ENCODE measurements at regions not wholly inside any gene's neighbourhood (a gene's known extent, or its start where the extent isn't known, plus 50 kb on each side); places are given as distances from the start of the nearest gene placed in this dataset.

DNA sequence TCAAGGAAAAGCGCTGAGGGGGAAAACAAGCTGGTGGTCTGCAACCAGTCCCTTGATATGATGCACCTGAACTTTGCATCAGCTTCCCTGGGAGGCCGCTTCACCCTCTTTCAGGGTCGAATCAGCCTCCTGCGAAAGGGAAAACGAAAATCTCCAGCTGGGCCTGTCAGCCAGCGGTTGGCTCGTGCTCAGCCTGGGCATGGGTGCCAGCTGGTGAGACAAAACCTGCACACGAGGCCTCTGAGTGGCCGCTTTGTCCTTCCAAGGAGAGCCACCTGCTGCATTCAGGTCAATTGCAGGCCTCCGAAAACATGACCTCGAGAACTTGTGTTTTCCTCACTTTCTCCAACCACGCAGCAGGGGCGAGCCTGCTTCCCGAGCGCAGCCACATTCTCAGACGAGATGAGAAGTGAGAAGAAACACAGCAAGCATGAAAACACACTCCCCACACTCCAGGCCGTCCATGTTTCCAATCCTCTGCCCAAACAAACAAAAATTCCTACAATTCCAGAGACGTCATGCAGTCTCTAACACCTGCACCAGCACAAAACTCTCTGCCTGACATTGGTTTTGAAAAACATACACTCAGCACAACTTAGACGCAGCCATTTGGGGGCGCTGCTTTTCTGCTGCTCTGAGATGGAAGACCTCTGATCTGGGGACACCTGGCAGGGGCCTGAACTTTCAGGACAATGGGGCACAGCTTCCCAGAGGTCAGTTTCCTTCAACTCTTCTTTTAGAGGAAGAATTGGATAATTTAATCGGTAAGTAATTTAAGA, 77.1 kb downstream of the DHCR7 start:
- no peak overlapping the region for H3K9ac ChIP-seq (ENCODE audit: control insufficient read depth, extremely low read depth, insufficient read depth, low read length)
- no peak for TF ChIP-seq EZH2 (IDR thresholded peaks at IDR 0.05; ENCODE audit: low read length)
- TF ChIP-seq, protein P1, sequence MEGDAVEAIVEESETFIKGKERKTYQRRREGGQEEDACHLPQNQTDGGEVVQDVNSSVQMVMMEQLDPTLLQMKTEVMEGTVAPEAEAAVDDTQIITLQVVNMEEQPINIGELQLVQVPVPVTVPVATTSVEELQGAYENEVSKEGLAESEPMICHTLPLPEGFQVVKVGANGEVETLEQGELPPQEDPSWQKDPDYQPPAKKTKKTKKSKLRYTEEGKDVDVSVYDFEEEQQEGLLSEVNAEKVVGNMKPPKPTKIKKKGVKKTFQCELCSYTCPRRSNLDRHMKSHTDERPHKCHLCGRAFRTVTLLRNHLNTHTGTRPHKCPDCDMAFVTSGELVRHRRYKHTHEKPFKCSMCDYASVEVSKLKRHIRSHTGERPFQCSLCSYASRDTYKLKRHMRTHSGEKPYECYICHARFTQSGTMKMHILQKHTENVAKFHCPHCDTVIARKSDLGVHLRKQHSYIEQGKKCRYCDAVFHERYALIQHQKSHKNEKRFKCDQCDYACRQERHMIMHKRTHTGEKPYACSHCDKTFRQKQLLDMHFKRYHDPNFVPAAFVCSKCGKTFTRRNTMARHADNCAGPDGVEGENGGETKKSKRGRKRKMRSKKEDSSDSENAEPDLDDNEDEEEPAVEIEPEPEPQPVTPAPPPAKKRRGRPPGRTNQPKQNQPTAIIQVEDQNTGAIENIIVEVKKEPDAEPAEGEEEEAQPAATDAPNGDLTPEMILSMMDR (optimal IDR thresholded peaks at IDR 0.05 in 1 of 3, IDR thresholded peaks at IDR 0.05 in 1 of 3, conservative IDR thresholded peaks at IDR 0.05 in 1 of 3; ENCODE audit: extremely low read depth in 1 of 3, insufficient read depth in 2 of 3, low read length in 3 of 3): no peak
- DNase-seq (ENCODE audit: low read depth, low spot score): no peak
- no peaks in the 10 kb centered on the region for H3K4me1 ChIP-seq (ENCODE audit: control insufficient read depth, extremely low read depth, insufficient read depth, low read length)
- H3K27ac ChIP-seq (ENCODE audit: control insufficient read depth, insufficient read depth, low read length): no peak overlapping the region
- H3K27me3 ChIP-seq (ENCODE audit: control insufficient read depth, extremely low read depth, insufficient read depth, low read length): no peaks in the 10 kb centered on the region
- no peaks in the 10 kb centered on the region for H3K36me3 ChIP-seq (ENCODE audit: control insufficient read depth in 2 of 2, extremely low read depth in 1 of 2, insufficient read depth in 2 of 2, low read length in 2 of 2)
- H3K4me2 ChIP-seq (ENCODE audit: control insufficient read depth, extremely low read depth, insufficient read depth, low read depth, low read length): no peak overlapping the region
- H3K9me1 ChIP-seq (ENCODE audit: control insufficient read depth, extremely low read depth, insufficient read depth, low read length): no peaks in the 10 kb centered on the region
- no peaks in the 10 kb centered on the region for H3K79me2 ChIP-seq (ENCODE audit: control insufficient read depth, insufficient read depth, low read length)
- no peak overlapping the region for H2AFZ ChIP-seq (ENCODE audit: control insufficient read depth, low read length)
- dilution Hi-C loops (cut with MboI; ENCODE audit: extremely low pct_ligation_motif_present, low sequenced_read_pairs): no loop called here
- H4K20me1 ChIP-seq (ENCODE audit: control insufficient read depth, extremely low read depth, insufficient read depth, low read length): no peaks in the 10 kb centered on the region
- H3K4me3 ChIP-seq (ENCODE audit: control insufficient read depth in 2 of 3, extremely low read depth in 1 of 3, insufficient read depth in 2 of 3, low read depth in 1 of 3, low read length in 3 of 3): no peak overlapping the region
- H3K9me3 ChIP-seq (ENCODE audit: control insufficient read depth, low read depth, low read length): no peaks in the 10 kb centered on the region
- no peak for FAIRE-seq

- Histone ChIP-seq H3K79me2 (ENCODE audit: control insufficient read depth, insufficient read depth, low read length) (no peaks in the 10 kb centered on the region), H2AFZ (ENCODE audit: control insufficient read depth, low read length) (no peak overlapping the region), H3K4me3 (ENCODE audit: control insufficient read depth in 2 of 3, extremely low read depth in 1 of 3, insufficient read depth in 2 of 3, low read depth in 1 of 3, low read length in 3 of 3) (no peak overlapping the region), H3K27me3 (ENCODE audit: control insufficient read depth, extremely low read depth, insufficient read depth, low read length) (no peaks in the 10 kb centered on the region), H3K36me3 (ENCODE audit: control insufficient read depth in 2 of 2, extremely low read depth in 1 of 2, insufficient read depth in 2 of 2, low read length in 2 of 2) (no peaks in the 10 kb centered on the region), H4K20me1 (ENCODE audit: control insufficient read depth, extremely low read depth, insufficient read depth, low read length) (no peaks in the 10 kb centered on the region), H3K9me3 (ENCODE audit: control insufficient read depth, low read depth, low read length) (no peaks in the 10 kb centered on the region), H3K4me1 (ENCODE audit: control insufficient read depth, extremely low read depth, insufficient read depth, low read length) (no peaks in the 10 kb centered on the region), H3K27ac (ENCODE audit: control insufficient read depth, insufficient read depth, low read length) (no peak overlapping the region), H3K4me2 (ENCODE audit: control insufficient read depth, extremely low read depth, insufficient read depth, low read depth, low read length) (no peak overlapping the region), H3K9ac (ENCODE audit: control insufficient read depth, extremely low read depth, insufficient read depth, low read length) (no peak overlapping the region), H3K9me1 (ENCODE audit: control insufficient read depth, extremely low read depth, insufficient read depth, low read length) (no peaks in the 10 kb centered on the region)
- no peak for TF ChIP-seq EZH2 (IDR thresholded peaks at IDR 0.05; ENCODE audit: low read length)
- TF ChIP-seq, protein P1 (optimal IDR thresholded peaks at IDR 0.05 in 1 of 3, IDR thresholded peaks at IDR 0.05 in 1 of 3, conservative IDR thresholded peaks at IDR 0.05 in 1 of 3; ENCODE audit: extremely low read depth in 1 of 3, insufficient read depth in 2 of 3, low read length in 3 of 3): no peak
- DNase-seq (ENCODE audit: low read depth, low spot score) (no peak), FAIRE-seq (no peak)
- dilution Hi-C loops (cut with MboI; ENCODE audit: extremely low pct_ligation_motif_present, low sequenced_read_pairs): no loop called here
Measured at GRCh38 chr11:71370020-71370747, 78.0 kb downstream of the DHCR7 start.
